GM21717 (cell line): ENCODE measurements at regions not wholly inside any gene's neighbourhood (a gene's known extent, or its start where the extent isn't known, plus 50 kb on each side); places are given as distances from the start of the nearest gene placed in this dataset.
"Not testable (repeated sequence)": the region's sequence is repeated elsewhere in the genome, so short reads cannot be mapped to it uniquely, and the experiment has no call there.

Experiments
- ATAC-seq: cut with Tn5 transposase; IDR thresholded peaks from one replicate; pipeline ENCODE4 v1.9.1; 2021; ENCODE audit warnings: mild to moderate bottlenecking, moderate library complexity; ENCODE audit not compliant: unreplicated experiment

- ATAC-seq: no peak
Observed at GRCh38 chr3:164752812-164753211, 325.5 kb downstream of the SI start.

GRCh38 chr3:164748626-164749025, 329.7 kb downstream of the SI start:
- no peak for ATAC-seq

GRCh38 chr3:164741869-164742268, 336.4 kb downstream of the SI start:
- no peak for ATAC-seq

GRCh38 chr3:164737174-164737573, 341.1 kb downstream of the SI start:
- no peak for ATAC-seq

- no peak for ATAC-seq
Observed at GRCh38 chr3:164732166-164732565, 346.1 kb downstream of the SI start.

- ATAC-seq: no peak
Observed at GRCh38 chr3:164730815-164731360, 347.4 kb downstream of the SI start.

GRCh38 chr3:164723396-164723795, 354.9 kb downstream of the SI start:
- ATAC-seq: no peak

GRCh38 chr3:164702808-164703207, 375.5 kb downstream of the SI start:
- not testable (repeated sequence) for ATAC-seq

- no peak for ATAC-seq
Observed at GRCh38 chr3:164687902-164688301, 390.4 kb downstream of the SI start.

GRCh38 chr3:164687211-164687610, 391.1 kb downstream of the SI start:
- no peak for ATAC-seq

GRCh38 chr3:164683489-164683888, 394.8 kb downstream of the SI start:
- no peak for ATAC-seq

GRCh38 chr3:164679245-164679644, 399.1 kb downstream of the SI start:
- ATAC-seq: no peak

- ATAC-seq: no peak
Observed at GRCh38 chr3:164677317-164677716, 401.0 kb downstream of the SI start.

GRCh38 chr3:164673738-164674137, 404.6 kb downstream of the SI start:
- no peak for ATAC-seq

GRCh38 chr3:164658125-164658524, 420.2 kb downstream of the SI start:
- ATAC-seq: no peak

GRCh38 chr3:164657631-164658030, 420.7 kb downstream of the SI start:
- ATAC-seq: no peak

- no peak for ATAC-seq
Observed at GRCh38 chr3:164655462-164655861, 422.8 kb downstream of the SI start.

- no peak for ATAC-seq
Observed at GRCh38 chr3:164641071-164641470, 437.2 kb downstream of the SI start.

- no peak for ATAC-seq
Observed at GRCh38 chr3:164640591-164640990, 437.7 kb downstream of the SI start.

- no peak for ATAC-seq
Observed at GRCh38 chr3:164620956-164621355, 457.3 kb downstream of the SI start.

- no peak for ATAC-seq
Observed at GRCh38 chr3:164620423-164620822, 457.9 kb downstream of the SI start.

GRCh38 chr3:164612751-164613150, 465.5 kb downstream of the SI start:
- ATAC-seq: no peak

GRCh38 chr3:164608554-164609276, 469.6 kb downstream of the SI start:
- no peak for ATAC-seq
